ENCODE measurements at regions not wholly inside any gene's neighbourhood (a gene's known extent, or its start where the extent isn't known, plus 50 kb on each side); places are given as distances from the start of the nearest gene placed in this dataset.

DNA sequence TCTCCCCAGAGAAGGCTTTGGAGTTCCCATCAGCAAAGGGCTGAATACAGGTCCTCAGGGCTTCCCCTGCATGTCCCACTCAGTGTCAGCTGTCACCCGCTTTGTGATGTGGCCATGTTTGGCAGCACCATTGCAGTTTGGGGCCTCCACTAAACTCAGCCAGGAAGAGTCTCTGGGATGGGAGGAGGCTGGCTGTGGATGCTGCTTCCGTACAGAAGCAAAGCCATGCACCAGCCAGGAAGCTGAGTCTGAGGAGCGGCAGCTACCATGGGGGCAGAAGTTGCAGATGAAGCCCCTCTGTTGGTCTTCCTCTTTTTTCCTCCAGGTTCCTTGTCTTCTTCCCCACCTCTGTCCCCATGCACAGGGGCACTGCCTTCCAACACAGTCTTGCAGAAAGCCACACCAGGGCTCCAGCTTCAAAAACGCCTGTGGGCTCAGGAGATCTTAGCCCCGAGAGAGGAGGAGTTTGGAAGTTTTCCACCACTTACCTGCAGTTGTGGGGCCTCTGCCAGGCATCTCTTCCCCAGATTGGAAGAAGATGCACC, 416.8 kb downstream of the NPHP4 start:
- no peak overlapping the region for H3K4me3 Mint-ChIP-seq
- Histone ChIP-seq H4K20me1 (ENCODE audit: control insufficient read depth, insufficient read depth, low read length, poor library complexity, severe bottlenecking) (no peaks in the 10 kb centered on the region), H2AFZ (ENCODE audit: insufficient read depth, low read depth, low read length, poor library complexity, severe bottlenecking) (no peak overlapping the region), H3K9ac (ENCODE audit: low read length) (no peak overlapping the region), H3K36me3 (replicated peaks in 1 of 2; ENCODE audit: control extremely low read depth in 1 of 2, control insufficient read depth in 1 of 2, extremely low read depth in 1 of 2, insufficient read depth in 2 of 2, low read length in 1 of 2) (no peaks in the 10 kb centered on the region), H3K9me3 (ENCODE audit: control extremely low read depth in 1 of 3, control insufficient read depth in 2 of 3, insufficient read depth in 1 of 3, low read length in 2 of 3) (peaks cover 0 to 3% (median 0%) of the 10 kb centered on the region in 3 donors), H3K79me2 (ENCODE audit: control insufficient read depth, insufficient read depth, low read length) (no peaks in the 10 kb centered on the region), H3K4me3 (ENCODE audit: control extremely low read depth in 1 of 5, extremely low read depth in 1 of 5, insufficient read depth in 1 of 5, low read depth in 2 of 5, low read length in 4 of 5) (no peak overlapping the region), H3K4me2 (replicated peaks; ENCODE audit: low read depth, low read length, poor library complexity, severe bottlenecking) (no peak overlapping the region), H3K27me3 (replicated peaks in 1 of 4; ENCODE audit: control extremely low read depth in 1 of 4, control insufficient read depth in 3 of 4, insufficient read depth in 4 of 4, low read length in 3 of 4) (no peaks in the 10 kb centered on the region), H3K27ac (ENCODE audit: low read length in 2 of 2) (no peak overlapping the region), H3K4me1 (ENCODE audit: control insufficient read depth in 2 of 2, insufficient read depth in 2 of 2, low read length in 2 of 2) (no peaks in the 10 kb centered on the region)
- H3K4me1 Mint-ChIP-seq: no peaks in the 10 kb centered on the region
- intact Hi-C loops (cut with micrococcal nuclease): no loop called here
- no peak overlapping the region for H3K27ac Mint-ChIP-seq
- TF ChIP-seq EZH2 (IDR thresholded peaks at IDR 0.05; ENCODE audit: borderline replicate concordance, insufficient read depth, low read depth, low read length, poor library complexity, severe bottlenecking): no peak
- TF ChIP-seq, protein P1, sequence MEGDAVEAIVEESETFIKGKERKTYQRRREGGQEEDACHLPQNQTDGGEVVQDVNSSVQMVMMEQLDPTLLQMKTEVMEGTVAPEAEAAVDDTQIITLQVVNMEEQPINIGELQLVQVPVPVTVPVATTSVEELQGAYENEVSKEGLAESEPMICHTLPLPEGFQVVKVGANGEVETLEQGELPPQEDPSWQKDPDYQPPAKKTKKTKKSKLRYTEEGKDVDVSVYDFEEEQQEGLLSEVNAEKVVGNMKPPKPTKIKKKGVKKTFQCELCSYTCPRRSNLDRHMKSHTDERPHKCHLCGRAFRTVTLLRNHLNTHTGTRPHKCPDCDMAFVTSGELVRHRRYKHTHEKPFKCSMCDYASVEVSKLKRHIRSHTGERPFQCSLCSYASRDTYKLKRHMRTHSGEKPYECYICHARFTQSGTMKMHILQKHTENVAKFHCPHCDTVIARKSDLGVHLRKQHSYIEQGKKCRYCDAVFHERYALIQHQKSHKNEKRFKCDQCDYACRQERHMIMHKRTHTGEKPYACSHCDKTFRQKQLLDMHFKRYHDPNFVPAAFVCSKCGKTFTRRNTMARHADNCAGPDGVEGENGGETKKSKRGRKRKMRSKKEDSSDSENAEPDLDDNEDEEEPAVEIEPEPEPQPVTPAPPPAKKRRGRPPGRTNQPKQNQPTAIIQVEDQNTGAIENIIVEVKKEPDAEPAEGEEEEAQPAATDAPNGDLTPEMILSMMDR (IDR thresholded peaks at IDR 0.05): no peak
- WGBS (ENCODE audit: insufficient coverage): 84% methylated on average over 5 of the region's 5 CpGs
- H3K9me3 Mint-ChIP-seq (ENCODE audit: insufficient read depth): no peaks in the 10 kb centered on the region
- CTCF ChIA-PET: no interaction called here
- no peak for DNase-seq
- POLR2A ChIA-PET: no interaction called here
- ATAC-seq (ENCODE audit: low read depth): no peak
- peaks cover 8% of the 10 kb centered on the region for H3K27me3 Mint-ChIP-seq

DNA sequence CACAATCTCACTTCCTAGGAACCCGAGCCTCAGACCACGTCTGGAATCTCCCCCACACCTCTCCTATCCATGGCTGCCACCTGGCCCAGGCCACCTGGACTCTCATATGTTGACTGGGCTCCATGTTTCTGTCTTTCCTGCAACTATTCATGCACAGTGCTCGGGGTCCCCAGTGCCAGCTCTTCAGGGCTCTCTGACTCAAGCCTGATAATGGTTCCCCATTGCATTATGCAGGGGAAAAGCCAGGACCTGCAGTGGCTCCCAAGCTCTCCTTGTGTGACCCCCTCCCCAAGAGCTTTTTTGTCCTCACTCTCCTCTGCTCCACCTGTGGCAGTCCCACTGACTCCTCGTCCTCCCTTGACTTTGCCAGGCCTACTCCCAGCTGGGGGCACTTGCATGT, 417.6 kb downstream of the NPHP4 start:
- Mint-ChIP-seq H3K27me3 (peaks cover 5% of the 10 kb centered on the region), H3K9me3 (ENCODE audit: insufficient read depth) (peaks cover 3% of the 10 kb centered on the region), H3K27ac (no peak overlapping the region), H3K4me3 (no peak overlapping the region), H3K4me1 (no peaks in the 10 kb centered on the region)
- ChIA-PET POLR2A (no interaction called here), CTCF (no interaction called here)
- no peak overlapping the region for H3K27ac ChIP-seq (ENCODE audit: low read length in 2 of 2)
- H3K4me1 ChIP-seq (ENCODE audit: control insufficient read depth in 2 of 2, insufficient read depth in 2 of 2, low read length in 2 of 2): no peaks in the 10 kb centered on the region
- TF ChIP-seq, protein P1 (IDR thresholded peaks at IDR 0.05): no peak
- TF ChIP-seq EZH2 (IDR thresholded peaks at IDR 0.05; ENCODE audit: borderline replicate concordance, insufficient read depth, low read depth, low read length, poor library complexity, severe bottlenecking): no peak
- H3K9me3 ChIP-seq (ENCODE audit: control extremely low read depth in 1 of 3, control insufficient read depth in 2 of 3, insufficient read depth in 1 of 3, low read length in 2 of 3): peaks cover 0 to 3% (median 0%) of the 10 kb centered on the region in 3 donors
- DNase-seq (no peak), ATAC-seq (ENCODE audit: low read depth) (no peak)
- intact Hi-C loops (cut with micrococcal nuclease): no loop called here
- no peaks in the 10 kb centered on the region for H4K20me1 ChIP-seq (ENCODE audit: control insufficient read depth, insufficient read depth, low read length, poor library complexity, severe bottlenecking)
- no peaks in the 10 kb centered on the region for H3K79me2 ChIP-seq (ENCODE audit: control insufficient read depth, insufficient read depth, low read length)
- H3K4me2 ChIP-seq (replicated peaks; ENCODE audit: low read depth, low read length, poor library complexity, severe bottlenecking): no peak overlapping the region
- WGBS (ENCODE audit: insufficient coverage): 58% methylated on average over 4 of the region's 4 CpGs
- H3K36me3 ChIP-seq (replicated peaks in 1 of 2; ENCODE audit: control extremely low read depth in 1 of 2, control insufficient read depth in 1 of 2, extremely low read depth in 1 of 2, insufficient read depth in 2 of 2, low read length in 1 of 2): no peaks in the 10 kb centered on the region
- H2AFZ ChIP-seq (ENCODE audit: insufficient read depth, low read depth, low read length, poor library complexity, severe bottlenecking): no peak overlapping the region
- no peaks in the 10 kb centered on the region for H3K27me3 ChIP-seq (replicated peaks in 1 of 4; ENCODE audit: control extremely low read depth in 1 of 4, control insufficient read depth in 3 of 4, insufficient read depth in 4 of 4, low read length in 3 of 4)
- H3K4me3 ChIP-seq (ENCODE audit: control extremely low read depth in 1 of 5, extremely low read depth in 1 of 5, insufficient read depth in 1 of 5, low read depth in 2 of 5, low read length in 4 of 5): no peak overlapping the region
- no peak overlapping the region for H3K9ac ChIP-seq (ENCODE audit: low read length)
